Midbrain (tissue), 1 donor: ENCODE measurements at regions not wholly inside any gene's neighbourhood (a gene's known extent, or its start where the extent isn't known, plus 50 kb on each side); places are given as distances from the start of the nearest gene placed in this dataset.

Experiments used
- DNase-seq: peaks from one replicate; lab custom pipeline; 2025; lab: John Stamatoyannopoulos, UW

- peak; percentile 74 for DNase-seq
Observed at GRCh38 chr2:192286093-192286701, 91.5 kb upstream of the TMEFF2 start.

GRCh38 chr2:192283450-192283849, 88.7 kb upstream of the TMEFF2 start:
- DNase-seq: no peak

- DNase-seq: no peak
Observed at GRCh38 chr2:192278701-192279100, 84.0 kb upstream of the TMEFF2 start.

- no peak for DNase-seq
Observed at GRCh38 chr2:192277494-192278109, 82.9 kb upstream of the TMEFF2 start.

- no peak for DNase-seq
Observed at GRCh38 chr2:192275632-192276031, 80.9 kb upstream of the TMEFF2 start.

DNA sequence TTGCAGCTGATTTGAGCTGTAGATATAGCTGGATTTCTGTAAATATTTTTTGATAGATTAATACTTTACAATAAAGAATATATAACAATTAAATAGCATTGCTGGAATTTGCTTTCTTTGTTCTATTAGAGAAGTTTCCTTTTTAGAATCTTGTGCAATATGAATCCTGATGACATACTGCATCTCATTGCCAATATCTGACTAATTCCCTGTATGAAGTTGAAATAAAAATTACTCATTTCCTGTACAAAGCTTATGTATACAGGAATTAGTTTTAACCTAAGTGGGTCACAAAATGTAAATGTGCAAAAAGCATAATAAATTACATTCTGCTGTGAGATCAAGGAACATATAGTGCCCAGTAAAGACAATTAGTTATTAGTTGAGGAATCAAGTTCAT, 72.8 kb upstream of the TMEFF2 start:
- DNase-seq: no peak

DNA sequence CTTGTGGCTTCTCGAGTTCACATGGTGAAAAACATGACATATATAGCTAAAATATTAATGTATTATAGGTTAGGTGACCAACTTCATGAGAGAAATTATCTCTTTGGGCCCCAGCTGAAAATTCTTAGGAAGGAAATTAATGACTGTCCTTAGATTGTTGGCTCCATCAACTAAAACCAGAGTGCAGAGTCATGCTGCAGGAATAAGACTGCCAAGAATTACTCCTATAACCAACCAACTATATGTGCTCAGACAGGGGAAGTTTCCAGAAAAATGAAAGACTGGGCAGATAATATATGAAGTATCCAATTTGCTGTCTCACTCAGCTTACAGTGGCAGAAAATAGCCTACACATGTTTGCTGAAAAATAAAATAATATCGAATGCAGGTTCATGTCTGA, 71.0 kb upstream of the TMEFF2 start:
- no peak for DNase-seq

DNA sequence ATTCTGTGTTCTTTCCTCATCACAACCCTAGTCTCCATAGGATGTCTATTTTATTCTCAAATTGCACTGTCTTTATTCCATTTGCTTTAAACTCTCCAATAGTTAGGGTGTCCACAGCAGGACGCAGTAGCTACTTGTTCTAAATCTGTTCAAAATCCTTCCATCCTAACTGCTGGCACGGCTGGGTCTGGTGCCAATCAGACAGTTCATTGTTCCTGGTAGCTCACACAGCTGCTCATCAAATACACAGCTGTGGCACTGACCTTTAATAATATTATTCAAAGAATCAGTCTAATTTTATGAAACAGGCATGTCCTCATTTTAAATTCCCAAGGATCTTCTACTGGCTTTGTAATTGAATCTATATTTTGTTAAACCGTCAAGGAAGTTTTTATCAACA, 59.7 kb upstream of the TMEFF2 start:
- peak; percentile 61 for DNase-seq

DNA sequence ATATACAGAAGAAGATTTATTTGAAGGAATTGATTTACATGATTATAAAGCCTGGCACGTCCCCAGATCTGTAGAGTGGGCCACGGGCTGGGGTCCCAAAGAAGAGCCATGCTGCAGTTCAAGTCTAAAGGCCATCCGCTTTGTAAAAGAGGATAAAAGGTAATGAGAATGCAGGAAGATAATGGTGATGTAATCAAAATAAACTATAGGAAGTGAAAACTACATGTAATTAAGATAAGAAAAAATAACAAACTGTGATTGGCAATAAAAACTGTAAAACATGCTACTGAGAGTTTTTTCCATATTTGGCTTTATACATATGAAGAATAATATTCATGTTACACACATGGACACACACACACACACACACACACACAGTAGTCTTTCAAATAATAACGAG, 59.0 kb upstream of the TMEFF2 start:
- no peak for DNase-seq

GRCh38 chr2:192250961-192251360, 56.2 kb upstream of the TMEFF2 start:
- DNase-seq: no peak

- DNase-seq: no peak
Observed at GRCh38 chr2:192247456-192247855, 52.7 kb upstream of the TMEFF2 start.

GRCh38 chr2:192246297-192246696, 51.6 kb upstream of the TMEFF2 start:
- DNase-seq: no peak

DNA sequence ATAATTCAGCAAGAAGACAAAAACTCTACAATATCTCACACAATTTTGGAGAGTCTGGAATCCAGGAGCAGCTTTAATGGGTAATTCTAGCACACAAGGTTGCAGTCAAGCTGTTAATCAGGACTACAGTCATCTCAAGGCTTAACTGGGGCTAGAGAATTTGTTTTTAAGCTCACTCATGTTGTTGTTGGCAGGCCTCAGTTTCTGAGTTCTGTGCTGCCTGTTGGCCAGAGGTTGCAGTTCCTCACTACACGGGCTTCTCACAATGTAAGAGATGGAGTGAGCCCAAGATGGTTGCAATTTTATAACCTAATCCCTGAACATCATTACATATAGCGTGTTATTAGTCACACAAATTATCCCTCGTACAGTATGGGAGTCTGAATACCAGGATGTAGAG, 50.6 kb upstream of the TMEFF2 start:
- DNase-seq: no peak
